HCT116 (cell line): ENCODE measurements at regions not wholly inside any gene's neighbourhood (a gene's known extent, or its start where the extent isn't known, plus 50 kb on each side); places are given as distances from the start of the nearest gene placed in this dataset.

Experiments used
- ATAC-seq: fragments of 200-7000 bp; cut with Tn5 transposase; 2 replicates; pipeline ENCODE4 v1.9.1; 2020; ENCODE audit warnings: mild to moderate bottlenecking, moderate library complexity
- BruUV-seq: library from RNA; stranded (reverse); fragments of 400-500 nt; replicated peaks from 2 replicates; lab custom pipeline; 2021; lab: Mats Ljungman, UMichigan
- CTCF ChIA-PET: fragments of 300-600 bp; sonication (Branson Sonifier 250); formaldehyde crosslinking; loops from one replicate; lab custom pipeline; 2021; ENCODE audit warnings: antibody characterized with exemption; lab: Charles Lee
- POLR2A ChIA-PET: fragments of 300-600, 350-600 bp; sonication (Branson Sonifier 250); formaldehyde crosslinking; loops from one replicate; lab custom pipeline; 2021; ENCODE audit warnings: antibody characterized with exemption; lab: Charles Lee
- RAD21 ChIA-PET, 2 experiments: fragments of 300-600 bp; sonication (Branson Sonifier 250); formaldehyde crosslinking; loops; one replicate each; lab custom pipeline; 2023; ENCODE audit warnings: low total read pairs in 2 of 2; ENCODE audit not compliant: uncharacterized antibody in 2 of 2, unreplicated experiment in 2 of 2, low non-redundant PET in 1 of 2; lab: Charles Lee
- DNase-seq: peaks from one replicate; pipeline ENCODE4 v3.0.0-alpha.2; 2010; ENCODE audit warnings: low read depth, low spot score
- H2AFZ ChIP-seq: fragments of 200-600 bp; shearing (Covaris generic), sonication (generic); 2 replicates; pipeline ENCODE4 v1.6.1; 2017; ENCODE audit warnings: low read depth, mixed run types, mixed read lengths, antibody characterized with exemption, low read length; ENCODE audit not compliant: poor library complexity, severe bottlenecking
- H3K27ac ChIP-seq: 2 replicates; pipeline ENCODE4 v1.5.1; 2012; ENCODE audit warnings: low read depth, low read length
- H3K27me3 ChIP-seq: fragments of 200-600 bp; sonication (generic); 2 replicates; pipeline ENCODE4 v1.6.1; 2016; ENCODE audit warnings: mixed run types, low read length, mixed read lengths; ENCODE audit not compliant: insufficient read depth
- H3K36me3 ChIP-seq, 2 experiments: fragments of 200-500 bp in 1 of 2; fragments of 200-600 bp in 1 of 2; sonication (Bioruptor generic) in 1 of 2; sonication (generic) in 1 of 2; 2 replicates each; pipeline versions ENCODE4 v1.5.1 to v1.6.1; 2014 to 2016; ENCODE audit warnings: low read length in 2 of 2, inconsistent platforms in 1 of 2, mixed read lengths in 1 of 2, mixed run types in 1 of 2; ENCODE audit not compliant: insufficient read depth in 2 of 2, control insufficient read depth in 1 of 2
- H3K4me1 ChIP-seq, 2 experiments: fragments of 200-600 bp in 1 of 2; sonication (generic) in 1 of 2; 2 replicates each; pipeline versions ENCODE4 v1.5.1 to v1.6.1; 2012 to 2017; ENCODE audit warnings: low read length in 2 of 2, inconsistent platforms in 1 of 2, mild to moderate bottlenecking in 1 of 2, mixed read lengths in 1 of 2, mixed run types in 1 of 2, moderate library complexity in 1 of 2; ENCODE audit not compliant: insufficient read depth in 2 of 2, control insufficient read depth in 1 of 2
- H3K4me2 ChIP-seq: fragments of 200-600 bp; sonication (generic); 2 replicates; pipeline ENCODE4 v1.6.1; 2017; ENCODE audit warnings: mixed run types, low read length, mixed read lengths
- H3K4me3 ChIP-seq, 2 experiments: fragments of 200-600 bp in 1 of 2; sonication (generic) in 1 of 2; replicated peaks in 1 of 2; 2 replicates each; pipeline ENCODE4 v1.5.1; 2011 to 2016; ENCODE audit warnings: low read length in 2 of 2, control low read depth in 1 of 2, low read depth in 1 of 2, mild to moderate bottlenecking in 1 of 2, mixed read lengths in 1 of 2, mixed run types in 1 of 2
- H3K79me2 ChIP-seq: fragments of 200-600 bp; sonication (generic); 2 replicates; pipeline ENCODE4 v1.6.1; 2017; ENCODE audit warnings: mild to moderate bottlenecking, mixed run types, low read length, moderate library complexity, mixed read lengths; ENCODE audit not compliant: insufficient read depth
- H3K9ac ChIP-seq: fragments of 200-600 bp; sonication (generic); 2 replicates; pipeline ENCODE4 v1.6.1; 2016; ENCODE audit warnings: low read length, mixed read lengths
- H3K9me2 ChIP-seq: fragments of 200-600 bp; sonication (generic), shearing (Covaris generic); 2 replicates; pipeline ENCODE4 v1.6.1; 2017; ENCODE audit warnings: mixed run types, mild to moderate bottlenecking, moderate library complexity; ENCODE audit not compliant: insufficient read depth
- H3K9me3 ChIP-seq, 2 experiments: fragments of 200-500 bp in 1 of 2; fragments of 200-600 bp in 1 of 2; sonication (Bioruptor generic) in 1 of 2; sonication (generic) in 1 of 2; 2 replicates each; pipeline ENCODE4 v1.6.1; 2014 to 2017; ENCODE audit warnings: low read length in 2 of 2, mixed read lengths in 2 of 2, inconsistent platforms in 1 of 2, low read depth in 1 of 2, mild to moderate bottlenecking in 1 of 2, mixed run types in 1 of 2, moderate library complexity in 1 of 2; ENCODE audit not compliant: control insufficient read depth in 1 of 2, insufficient read depth in 1 of 2
- H4K20me1 ChIP-seq: fragments of 200-600 bp; sonication (generic), shearing (Covaris generic); 2 replicates; pipeline ENCODE4 v1.6.1; 2017; ENCODE audit warnings: mixed run types, mild to moderate bottlenecking, moderate library complexity; ENCODE audit not compliant: insufficient read depth
- ATF3 ChIP-seq: IDR thresholded peaks from 2 replicates; pipeline ENCODE4 v1.6.1; 2012
- CBX3 ChIP-seq: IDR thresholded peaks from 2 replicates; pipeline ENCODE4 v1.6.1; 2012; ENCODE audit warnings: low read depth
- CEBPB ChIP-seq: IDR thresholded peaks from 2 replicates; pipeline ENCODE4 v1.6.1; 2012; ENCODE audit warnings: low read depth
- EGR1 ChIP-seq: IDR thresholded peaks from 2 replicates; pipeline ENCODE4 v1.6.1; 2012; ENCODE audit warnings: low read depth
- EZH2 ChIP-seq: fragments of 200-600 bp; sonication (generic); IDR thresholded peaks from 2 replicates; pipeline ENCODE4 v1.6.1; 2017; ENCODE audit warnings: antibody characterized with exemption, mixed run types
- EZH2phosphoT487 ChIP-seq: fragments of 200-600 bp; IDR thresholded peaks from 2 replicates; pipeline ENCODE4 v1.6.1; 2018; ENCODE audit warnings: antibody characterized with exemption, borderline replicate concordance
- FOSL1 ChIP-seq: IDR thresholded peaks from 2 replicates; pipeline ENCODE4 v1.6.1; 2012; ENCODE audit warnings: low read depth
- JUND ChIP-seq: IDR thresholded peaks from 2 replicates; pipeline ENCODE4 v1.6.1; 2012
- POLR2A ChIP-seq: IDR thresholded peaks from 2 replicates; pipeline ENCODE4 v1.7.0; 2011; ENCODE audit warnings: borderline replicate concordance; ENCODE audit not compliant: insufficient read depth, insufficient read length; ENCODE audit errors: extremely low read depth
- POLR2AphosphoS5 ChIP-seq: IDR thresholded peaks from 2 replicates; pipeline ENCODE4 v1.6.1; 2011; ENCODE audit warnings: mild to moderate bottlenecking, low read depth, low read length, moderate library complexity
- RAD21 ChIP-seq: IDR thresholded peaks from 2 replicates; pipeline ENCODE4 v1.6.1; 2012; ENCODE audit warnings: low read depth, mild to moderate bottlenecking
- SIN3A ChIP-seq: IDR thresholded peaks from 2 replicates; pipeline ENCODE4 v1.6.1; 2012; ENCODE audit warnings: low read depth
- SP1 ChIP-seq: IDR thresholded peaks from 2 replicates; pipeline ENCODE4 v1.6.1; 2012; ENCODE audit warnings: low read depth
- SRF ChIP-seq: IDR thresholded peaks from 2 replicates; pipeline ENCODE4 v1.6.1; 2012; ENCODE audit warnings: low read depth
- TCF7L2 ChIP-seq: IDR thresholded peaks from 2 replicates; pipeline ENCODE4 v1.7.0; 2011; ENCODE audit warnings: borderline replicate concordance, inconsistent platforms; ENCODE audit not compliant: insufficient read depth, insufficient read length; ENCODE audit errors: extremely low read depth
- ZFX ChIP-seq: fragments of 450-650 bp; IDR thresholded peaks from 2 replicates; pipeline ENCODE4 v1.6.1; 2017
- intact Hi-C: fragments of 100-400 bp; cut with micrococcal nuclease; formaldehyde crosslinking; loops from 2 replicates; pipeline ENCODE4 v1.10.0; 2022
- TF ChIP-seq, protein P1 (sequence below): IDR thresholded peaks from 2 replicates; pipeline ENCODE4 v1.6.1; 2011; ENCODE audit warnings: mild to moderate bottlenecking, low read length, moderate library complexity; ENCODE audit not compliant: insufficient replicate concordance; ENCODE audit errors: extremely low read depth
- TF ChIP-seq, protein P2 (sequence below): IDR thresholded peaks from 2 replicates; pipeline ENCODE4 v1.6.1; 2012; ENCODE audit warnings: low read depth
- TF ChIP-seq, protein P3 (sequence below): IDR thresholded peaks from 2 replicates; pipeline ENCODE4 v1.6.1; 2012

GRCh38 chr4:67380154-67380553 lies 165.1 kb downstream of the CENPC start (continued):
- no peak for TF ChIP-seq POLR2A
- TF ChIP-seq FOSL1: no peak
- TF ChIP-seq EGR1: no peak

DNA sequence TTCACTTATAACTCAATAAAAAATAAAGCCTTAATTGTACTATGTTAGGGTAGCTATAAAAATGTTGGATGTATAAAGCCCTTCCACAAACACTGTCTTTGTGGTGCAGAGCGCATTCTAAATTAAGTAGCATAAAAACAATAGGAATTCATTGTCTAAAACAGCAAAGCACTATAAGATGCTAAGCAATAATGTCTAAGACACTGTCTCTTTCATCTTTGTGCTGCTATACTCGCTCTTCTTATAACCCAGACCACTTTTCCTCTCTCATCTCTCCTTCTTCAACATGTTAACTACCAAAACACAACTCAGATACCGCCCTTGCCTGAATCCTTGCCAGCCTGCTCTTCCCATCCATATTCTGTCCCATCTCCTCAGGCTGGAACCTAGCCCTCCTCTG lies 170.0 kb downstream of the CENPC start:
- intact Hi-C loops: no loop called here
- no peak for ATAC-seq
- DNase-seq: no peak
- Histone ChIP-seq H3K36me3 (no peaks in the 10 kb centered on the region), H3K4me3 (no peak overlapping the region), H3K4me1 (no peaks in the 10 kb centered on the region), H3K9ac (no peak overlapping the region), H3K27me3 (0 out of 2 replicates have a peak, but pooled peaks cover 5% of the 10 kb centered on the region), H3K4me2 (no peak overlapping the region), H2AFZ (no peak overlapping the region), H4K20me1 (no peaks in the 10 kb centered on the region), H3K9me2 (no peaks in the 10 kb centered on the region), H3K9me3 (no peaks in the 10 kb centered on the region), H3K27ac (no peak overlapping the region), H3K79me2 (no peaks in the 10 kb centered on the region)
- no TSS peak for BruUV-seq
- ChIA-PET POLR2A (no interaction called here), CTCF (no interaction called here), RAD21 (no interaction called here)
- TF ChIP-seq, protein P1, sequence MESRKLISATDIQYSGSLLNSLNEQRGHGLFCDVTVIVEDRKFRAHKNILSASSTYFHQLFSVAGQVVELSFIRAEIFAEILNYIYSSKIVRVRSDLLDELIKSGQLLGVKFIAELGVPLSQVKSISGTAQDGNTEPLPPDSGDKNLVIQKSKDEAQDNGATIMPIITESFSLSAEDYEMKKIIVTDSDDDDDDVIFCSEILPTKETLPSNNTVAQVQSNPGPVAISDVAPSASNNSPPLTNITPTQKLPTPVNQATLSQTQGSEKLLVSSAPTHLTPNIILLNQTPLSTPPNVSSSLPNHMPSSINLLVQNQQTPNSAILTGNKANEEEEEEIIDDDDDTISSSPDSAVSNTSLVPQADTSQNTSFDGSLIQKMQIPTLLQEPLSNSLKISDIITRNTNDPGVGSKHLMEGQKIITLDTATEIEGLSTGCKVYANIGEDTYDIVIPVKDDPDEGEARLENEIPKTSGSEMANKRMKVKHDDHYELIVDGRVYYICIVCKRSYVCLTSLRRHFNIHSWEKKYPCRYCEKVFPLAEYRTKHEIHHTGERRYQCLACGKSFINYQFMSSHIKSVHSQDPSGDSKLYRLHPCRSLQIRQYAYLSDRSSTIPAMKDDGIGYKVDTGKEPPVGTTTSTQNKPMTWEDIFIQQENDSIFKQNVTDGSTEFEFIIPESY: no peak
- TF ChIP-seq JUND (no peak), EZH2phosphoT487 (no peak), EGR1 (no peak), CBX3 (no peak), POLR2A (no peak), CEBPB (no peak), FOSL1 (no peak), SP1 (no peak), SRF (no peak), RAD21 (no peak), POLR2AphosphoS5 (no peak), ZFX (no peak), ATF3 (no peak), EZH2 (no peak), TCF7L2 (no peak), SIN3A (no peak)
- TF ChIP-seq, protein P2, sequence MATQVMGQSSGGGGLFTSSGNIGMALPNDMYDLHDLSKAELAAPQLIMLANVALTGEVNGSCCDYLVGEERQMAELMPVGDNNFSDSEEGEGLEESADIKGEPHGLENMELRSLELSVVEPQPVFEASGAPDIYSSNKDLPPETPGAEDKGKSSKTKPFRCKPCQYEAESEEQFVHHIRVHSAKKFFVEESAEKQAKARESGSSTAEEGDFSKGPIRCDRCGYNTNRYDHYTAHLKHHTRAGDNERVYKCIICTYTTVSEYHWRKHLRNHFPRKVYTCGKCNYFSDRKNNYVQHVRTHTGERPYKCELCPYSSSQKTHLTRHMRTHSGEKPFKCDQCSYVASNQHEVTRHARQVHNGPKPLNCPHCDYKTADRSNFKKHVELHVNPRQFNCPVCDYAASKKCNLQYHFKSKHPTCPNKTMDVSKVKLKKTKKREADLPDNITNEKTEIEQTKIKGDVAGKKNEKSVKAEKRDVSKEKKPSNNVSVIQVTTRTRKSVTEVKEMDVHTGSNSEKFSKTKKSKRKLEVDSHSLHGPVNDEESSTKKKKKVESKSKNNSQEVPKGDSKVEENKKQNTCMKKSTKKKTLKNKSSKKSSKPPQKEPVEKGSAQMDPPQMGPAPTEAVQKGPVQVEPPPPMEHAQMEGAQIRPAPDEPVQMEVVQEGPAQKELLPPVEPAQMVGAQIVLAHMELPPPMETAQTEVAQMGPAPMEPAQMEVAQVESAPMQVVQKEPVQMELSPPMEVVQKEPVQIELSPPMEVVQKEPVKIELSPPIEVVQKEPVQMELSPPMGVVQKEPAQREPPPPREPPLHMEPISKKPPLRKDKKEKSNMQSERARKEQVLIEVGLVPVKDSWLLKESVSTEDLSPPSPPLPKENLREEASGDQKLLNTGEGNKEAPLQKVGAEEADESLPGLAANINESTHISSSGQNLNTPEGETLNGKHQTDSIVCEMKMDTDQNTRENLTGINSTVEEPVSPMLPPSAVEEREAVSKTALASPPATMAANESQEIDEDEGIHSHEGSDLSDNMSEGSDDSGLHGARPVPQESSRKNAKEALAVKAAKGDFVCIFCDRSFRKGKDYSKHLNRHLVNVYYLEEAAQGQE: no peak
- TF ChIP-seq, protein P3, sequence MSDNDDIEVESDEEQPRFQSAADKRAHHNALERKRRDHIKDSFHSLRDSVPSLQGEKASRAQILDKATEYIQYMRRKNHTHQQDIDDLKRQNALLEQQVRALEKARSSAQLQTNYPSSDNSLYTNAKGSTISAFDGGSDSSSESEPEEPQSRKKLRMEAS: no peak
